ENCODE measurements at regions not wholly inside any gene's neighbourhood (a gene's known extent, or its start where the extent isn't known, plus 50 kb on each side); places are given as distances from the start of the nearest gene placed in this dataset.

DNA sequence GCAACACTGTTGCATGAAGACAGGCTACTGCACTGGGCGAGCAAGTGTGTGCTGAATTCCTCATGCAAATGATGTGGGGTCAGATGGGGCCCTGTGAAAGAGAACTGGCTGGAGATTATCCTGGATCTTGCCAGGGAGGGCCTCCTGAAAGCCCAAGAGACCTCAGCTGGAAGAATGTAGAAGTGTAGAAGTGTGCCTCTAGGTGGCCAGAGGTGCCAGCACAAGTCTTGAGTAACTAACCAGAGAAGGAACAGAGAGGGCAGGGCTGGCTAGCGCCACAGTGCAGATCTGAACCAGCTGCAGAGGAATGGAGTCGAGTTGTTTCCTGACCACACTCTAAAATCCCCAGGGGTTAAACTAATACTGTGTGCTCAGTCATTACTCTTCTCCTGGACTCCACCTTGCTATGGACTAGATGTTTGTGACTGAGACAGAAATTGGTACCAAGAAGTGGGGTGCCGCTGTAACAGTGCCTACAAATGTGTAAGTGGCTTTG, 399.3 kb downstream of the LRATD1 start:
- peaks cover 9% of the 10 kb centered on the region for H3K4me1 ChIP-seq (ENCODE audit: control insufficient read depth, insufficient read depth, low read length)
- peak overlapping the region; percentile 7 for H2AFZ ChIP-seq (ENCODE audit: control insufficient read depth, low read depth, low read length)
- H3K79me2 ChIP-seq (ENCODE audit: control insufficient read depth, insufficient read depth, low read length): no peaks in the 10 kb centered on the region
- H3K9ac ChIP-seq (ENCODE audit: control insufficient read depth, insufficient read depth, low read length): no peak overlapping the region
- H3K36me3 ChIP-seq (ENCODE audit: control insufficient read depth in 2 of 2, insufficient read depth in 2 of 2, low read length in 1 of 2): no peaks in the 10 kb centered on the region
- peak; percentile 98 for ATAC-seq
- no peak overlapping the region; the same call in 1 of the 2 replicates for H3K4me3 ChIP-seq
- 0% methylated on average over 4 of the region's 4 CpGs for whole genome bisulfite sequencing (ENCODE audit: insufficient coverage, insufficient replicate concordance, low lambda C conversion rate, missing lambda C conversion rate)
- ChIA-PET POLR2A (no interaction called here), SMC1A (ENCODE audit: uncharacterized antibody, unreplicated experiment) (interaction anchor here (1.1 kb wide), 1 partner anchor 26 kb away, joined by 3 read pairs; no protein-coding TSS in a partner anchor), CTCF (interaction anchor here (0.8 kb wide), 1 partner anchor 546 kb away, joined by 3 read pairs; no protein-coding TSS in a partner anchor), RAD21 (ENCODE audit: unreplicated experiment) (no interaction called here)
- intact Hi-C loops (cut with micrococcal nuclease; ENCODE audit: unreplicated experiment) (no loop called here), in situ Hi-C loops (cut with MboI) (no loop called here)
- no peak overlapping the region for H3K27ac ChIP-seq (ENCODE audit: control insufficient read depth, insufficient read depth)
- H4K20me1 ChIP-seq (ENCODE audit: control insufficient read depth, insufficient read depth): no peaks in the 10 kb centered on the region
- no TSS peak for BruUV-seq (replicated peaks)
- no peaks in the 10 kb centered on the region for H3K9me3 ChIP-seq (replicated peaks; ENCODE audit: control insufficient read depth, insufficient read depth, low read length)
- FAIRE-seq: peak; percentile 85
- H3K27me3 ChIP-seq (replicated peaks in 1 of 2; ENCODE audit: control insufficient read depth in 2 of 2, insufficient read depth in 2 of 2, low read length in 1 of 2): no peaks in the 10 kb centered on the region
- H3K4me2 ChIP-seq (ENCODE audit: control insufficient read depth, insufficient read depth): peak overlapping the region; percentile 54
- peak; percentile 28 for DNase-seq (ENCODE audit: low read depth, low spot score)
- TF ChIP-seq NBN (IDR thresholded peaks at IDR 0.05) (no peak), NFXL1 (IDR thresholded peaks at IDR 0.05; ENCODE audit: borderline replicate concordance) (no peak), MYC (IDR thresholded peaks at IDR 0.05; ENCODE audit: insufficient read depth, insufficient read length, insufficient replicate concordance, low read length, severe bottlenecking) (no peak), SMARCA5 (IDR thresholded peaks at IDR 0.05) (0 out of 2 replicates have a peak, but pooled peaks have one; percentile 36), IRF4 (IDR thresholded peaks at IDR 0.05; ENCODE audit: low read depth, low read length) (0 out of 2 replicates have a peak, but pooled peaks have one; percentile 46), PAX5 (IDR thresholded peaks at IDR 0.05; ENCODE audit: borderline replicate concordance, low read depth, low read length) (no peak), EZH2 (IDR thresholded peaks at IDR 0.05; ENCODE audit: borderline replicate concordance, control insufficient read depth, low read depth, low read length) (no peak), ETV6 (conservative IDR thresholded peaks at IDR 0.05 in 1 of 2, IDR thresholded peaks at IDR 0.05 in 1 of 2; ENCODE audit: borderline replicate concordance in 1 of 2, low read depth in 1 of 2) (no peak), GATAD2B (conservative IDR thresholded peaks at IDR 0.05; ENCODE audit: low read depth) (no peak), MEF2B (IDR thresholded peaks at IDR 0.05; ENCODE audit: partially characterized antibody, poor library complexity, severe bottlenecking) (peak; percentile 68), SIN3A (IDR thresholded peaks at IDR 0.05; ENCODE audit: low read depth, low read length) (no peak), YY1 (IDR thresholded peaks at IDR 0.05; ENCODE audit: low read depth, low read length) (0 out of 2 replicates have a peak, but pooled peaks have one; percentile 47), RAD21 (IDR thresholded peaks at IDR 0.05; ENCODE audit: insufficient read depth, low read depth, low read length) (peak; percentile 54), TARDBP (IDR thresholded peaks at IDR 0.05; ENCODE audit: borderline replicate concordance) (no peak), NR2C1 (IDR thresholded peaks at IDR 0.05) (no peak), SMC3 (IDR thresholded peaks at IDR 0.05; ENCODE audit: borderline replicate concordance, low read length) (no peak; the same call in 1 of the 2 replicates), HCFC1 (IDR thresholded peaks at IDR 0.05; ENCODE audit: low read length) (no peak), BRCA1 (IDR thresholded peaks at IDR 0.05; ENCODE audit: low read depth, low read length) (no peak), TCF12 (IDR thresholded peaks at IDR 0.05; ENCODE audit: low read depth, low read length) (0 out of 2 replicates have a peak, but pooled peaks have one; percentile 14), POU2F2 (IDR thresholded peaks at IDR 0.05; ENCODE audit: borderline replicate concordance, low read depth, low read length) (0 out of 3 replicates have a peak, but pooled peaks have one; percentile 29)
- TF ChIP-seq, protein P1, sequence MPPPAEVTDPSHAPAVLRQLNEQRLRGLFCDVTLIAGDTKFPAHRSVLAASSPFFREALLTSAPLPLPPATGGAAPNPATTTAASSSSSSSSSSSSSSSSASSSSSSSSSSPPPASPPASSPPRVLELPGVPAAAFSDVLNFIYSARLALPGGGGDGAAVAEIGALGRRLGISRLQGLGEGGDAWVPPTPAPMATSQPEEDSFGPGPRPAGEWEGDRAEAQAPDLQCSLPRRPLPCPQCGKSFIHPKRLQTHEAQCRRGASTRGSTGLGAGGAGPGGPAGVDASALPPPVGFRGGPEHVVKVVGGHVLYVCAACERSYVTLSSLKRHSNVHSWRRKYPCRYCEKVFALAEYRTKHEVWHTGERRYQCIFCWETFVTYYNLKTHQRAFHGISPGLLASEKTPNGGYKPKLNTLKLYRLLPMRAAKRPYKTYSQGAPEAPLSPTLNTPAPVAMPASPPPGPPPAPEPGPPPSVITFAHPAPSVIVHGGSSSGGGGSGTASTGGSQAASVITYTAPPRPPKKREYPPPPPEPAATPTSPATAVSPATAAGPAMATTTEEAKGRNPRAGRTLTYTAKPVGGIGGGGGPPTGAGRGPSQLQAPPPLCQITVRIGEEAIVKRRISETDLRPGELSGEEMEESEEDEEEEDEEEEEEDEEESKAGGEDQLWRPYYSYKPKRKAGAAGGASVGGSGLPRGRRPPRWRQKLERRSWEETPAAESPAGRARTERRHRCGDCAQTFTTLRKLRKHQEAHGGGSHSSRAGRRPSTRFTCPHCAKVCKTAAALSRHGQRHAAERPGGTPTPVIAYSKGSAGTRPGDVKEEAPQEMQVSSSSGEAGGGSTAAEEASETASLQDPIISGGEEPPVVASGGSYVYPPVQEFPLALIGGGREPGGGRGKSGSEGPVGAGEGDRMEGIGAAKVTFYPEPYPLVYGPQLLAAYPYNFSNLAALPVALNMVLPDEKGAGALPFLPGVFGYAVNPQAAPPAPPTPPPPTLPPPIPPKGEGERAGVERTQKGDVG (CRISPR knock-in tag; IDR thresholded peaks at IDR 0.05): no peak
- TF ChIP-seq, protein P2, sequence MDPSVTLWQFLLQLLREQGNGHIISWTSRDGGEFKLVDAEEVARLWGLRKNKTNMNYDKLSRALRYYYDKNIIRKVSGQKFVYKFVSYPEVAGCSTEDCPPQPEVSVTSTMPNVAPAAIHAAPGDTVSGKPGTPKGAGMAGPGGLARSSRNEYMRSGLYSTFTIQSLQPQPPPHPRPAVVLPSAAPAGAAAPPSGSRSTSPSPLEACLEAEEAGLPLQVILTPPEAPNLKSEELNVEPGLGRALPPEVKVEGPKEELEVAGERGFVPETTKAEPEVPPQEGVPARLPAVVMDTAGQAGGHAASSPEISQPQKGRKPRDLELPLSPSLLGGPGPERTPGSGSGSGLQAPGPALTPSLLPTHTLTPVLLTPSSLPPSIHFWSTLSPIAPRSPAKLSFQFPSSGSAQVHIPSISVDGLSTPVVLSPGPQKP (IDR thresholded peaks at IDR 0.05; ENCODE audit: low read depth, low read length): no peak

All from GM12878 (cell line).